ENCODE measurements at regions not wholly inside any gene's neighbourhood (a gene's known extent, or its start where the extent isn't known, plus 50 kb on each side); places are given as distances from the start of the nearest gene placed in this dataset.

GRCh38 chr3:72536206-72536877, 311.9 kb downstream of the SHQ1 start (continued):
- TF ChIP-seq CHD7 (IDR thresholded peaks at IDR 0.05; ENCODE audit: insufficient replicate concordance, low read length), result no peak
- TF ChIP-seq SP2 (IDR thresholded peaks at IDR 0.05; ENCODE audit: low read length), result no peak

All from H1 (cell line).